SK-N-SH treated with all-trans-retinoic acid at 6 μM for 48 hours (cell line): ENCODE measurements at regions not wholly inside any gene's neighbourhood (a gene's known extent, or its start where the extent isn't known, plus 50 kb on each side); places are given as distances from the start of the nearest gene placed in this dataset.

Source experiments
- ATAC-seq: fragments of 200-7000 bp; cut with Tn5 transposase; 3 replicates; pipeline ENCODE4 v1.9.1; 2020; ENCODE audit warnings: mild to moderate bottlenecking, moderate library complexity
- ARNTL ChIP-seq: fragments of 450-650 bp; formaldehyde crosslinking; IDR thresholded peaks from 2 replicates; pipeline ENCODE4 v1.5.0; 2020; ENCODE audit warnings: low read depth, mild to moderate bottlenecking, moderate library complexity, borderline replicate concordance
- BACH2 ChIP-seq: fragments of 250-450 bp; sonication (Bioruptor Pico); IDR thresholded peaks from 2 replicates; pipeline ENCODE4 v1.9.0; 2021; ENCODE audit warnings: mild to moderate bottlenecking, borderline replicate concordance
- CSDC2 ChIP-seq: fragments of 250-450 bp; sonication (Bioruptor Pico); IDR thresholded peaks from 2 replicates; pipeline ENCODE4 v1.5.0; 2020; ENCODE audit warnings: mild to moderate bottlenecking, moderate library complexity
- CSRNP3 ChIP-seq: fragments of 250-450 bp; sonication (Bioruptor Pico); IDR thresholded peaks from 2 replicates; pipeline ENCODE4 v1.5.1; 2021; ENCODE audit warnings: mild to moderate bottlenecking, moderate library complexity
- ESRRG ChIP-seq: fragments of 250-450 bp; sonication (Bioruptor Pico); IDR thresholded peaks from 2 replicates; pipeline ENCODE4 v1.6.1; 2021; ENCODE audit warnings: mild to moderate bottlenecking
- GLIS3 ChIP-seq: fragments of 250-450 bp; sonication (Bioruptor Pico); IDR thresholded peaks from 2 replicates; pipeline ENCODE4 v1.5.0; 2020; ENCODE audit warnings: mild to moderate bottlenecking, moderate library complexity
- ISL1 ChIP-seq: fragments of 250-450 bp; sonication (Bioruptor Pico); IDR thresholded peaks from 2 replicates; pipeline ENCODE4 v2.1.2; 2022; ENCODE audit warnings: mild to moderate bottlenecking, moderate library complexity
- OSR1 ChIP-seq: fragments of 250-450 bp; sonication (Bioruptor Pico); IDR thresholded peaks from 2 replicates; pipeline ENCODE4 v1.8.0; 2022; ENCODE audit warnings: moderate library complexity, mild to moderate bottlenecking, inconsistent platforms
- PPARA ChIP-seq: fragments of 250-450 bp; sonication (Bioruptor Pico); IDR thresholded peaks from 2 replicates; pipeline ENCODE4 v1.5.0; 2020; ENCODE audit warnings: mild to moderate bottlenecking, borderline replicate concordance
- RARB ChIP-seq: fragments of 250-450 bp; sonication (Bioruptor Pico); IDR thresholded peaks from 2 replicates; pipeline ENCODE4 v1.8.0; 2021; ENCODE audit warnings: mild to moderate bottlenecking, moderate library complexity
- SNAI2 ChIP-seq: fragments of 250-450 bp; sonication (Bioruptor Pico); IDR thresholded peaks from 2 replicates; pipeline ENCODE4 v1.5.0; 2020; ENCODE audit warnings: mild to moderate bottlenecking, moderate library complexity
- TCF4 ChIP-seq: fragments of 250-450 bp; sonication (Bioruptor Pico); IDR thresholded peaks from 2 replicates; pipeline ENCODE4 v1.8.0; 2021; ENCODE audit warnings: mild to moderate bottlenecking, moderate library complexity, borderline replicate concordance
- TSHZ2 ChIP-seq: fragments of 250-450 bp; sonication (Bioruptor Pico); IDR thresholded peaks from 2 replicates; pipeline ENCODE4 v1.5.0; 2020; ENCODE audit warnings: mild to moderate bottlenecking, moderate library complexity
- ZC3H10 ChIP-seq: fragments of 250-450 bp; sonication (Bioruptor Pico); IDR thresholded peaks from 2 replicates; pipeline ENCODE4 v1.5.1; 2021; ENCODE audit warnings: mild to moderate bottlenecking, moderate library complexity
- ZFP3 ChIP-seq: fragments of 250-450 bp; sonication (Bioruptor Pico); IDR thresholded peaks from 2 replicates; pipeline ENCODE4 v1.5.0; 2020; ENCODE audit warnings: mild to moderate bottlenecking, moderate library complexity
- ZFP30 ChIP-seq: fragments of 450-650 bp; formaldehyde crosslinking; IDR thresholded peaks from 2 replicates; pipeline ENCODE4 v1.5.0; 2022; ENCODE audit warnings: mild to moderate bottlenecking, moderate library complexity
- ZNF70 ChIP-seq: fragments of 450-650 bp; formaldehyde crosslinking; IDR thresholded peaks from 2 replicates; pipeline ENCODE4 v1.5.0; 2020; ENCODE audit warnings: mild to moderate bottlenecking, moderate library complexity
- ZNF8 ChIP-seq: fragments of 450-650 bp; formaldehyde crosslinking; IDR thresholded peaks from 2 replicates; pipeline ENCODE4 v1.5.0; 2020; ENCODE audit warnings: mild to moderate bottlenecking, moderate library complexity
- TF ChIP-seq, protein P1 (sequence below): fragments of 250-450 bp; sonication (Bioruptor Pico); IDR thresholded peaks from 2 replicates; pipeline ENCODE4 v1.8.0; 2020; ENCODE audit warnings: mild to moderate bottlenecking, moderate library complexity, borderline replicate concordance
- TF ChIP-seq, protein P2 (sequence below): fragments of 250-450 bp; sonication (Bioruptor Pico); IDR thresholded peaks from 2 replicates; pipeline ENCODE4 v1.8.0; 2021; ENCODE audit warnings: low read depth, mild to moderate bottlenecking, moderate library complexity, borderline replicate concordance

DNA sequence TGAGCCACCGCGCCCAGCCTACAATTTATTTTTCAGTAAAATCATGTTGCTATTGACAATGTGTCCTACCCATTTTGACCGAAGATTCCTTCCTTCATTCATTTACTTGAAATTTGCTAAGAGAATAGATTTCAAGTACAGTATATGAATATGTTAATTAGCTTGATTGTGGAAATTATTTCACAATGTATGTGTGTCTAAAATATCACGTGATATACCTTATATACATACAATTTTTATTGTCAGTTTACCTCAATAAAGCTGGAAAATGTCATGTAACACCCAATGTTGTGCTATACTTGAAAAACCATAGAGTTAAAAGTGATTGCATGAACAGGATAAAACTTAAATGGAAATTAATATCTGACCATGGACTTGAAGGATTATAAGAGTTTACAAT, 521.7 kb upstream of the ANKRD30A start:
- no peak for ATAC-seq
- TF ChIP-seq BACH2 (CRISPR knock-in tag) (no peak), ZNF8 (CRISPR knock-in tag) (no peak), CSRNP3 (no peak), ARNTL (no peak), ZFP3 (no peak), ZFP30 (CRISPR knock-in tag) (no peak), ZNF70 (CRISPR knock-in tag) (no peak), SNAI2 (CRISPR knock-in tag) (no peak), PPARA (CRISPR knock-in tag) (no peak), GLIS3 (CRISPR knock-in tag) (no peak), TCF4 (CRISPR knock-in tag) (no peak)
- TF ChIP-seq, protein P1, sequence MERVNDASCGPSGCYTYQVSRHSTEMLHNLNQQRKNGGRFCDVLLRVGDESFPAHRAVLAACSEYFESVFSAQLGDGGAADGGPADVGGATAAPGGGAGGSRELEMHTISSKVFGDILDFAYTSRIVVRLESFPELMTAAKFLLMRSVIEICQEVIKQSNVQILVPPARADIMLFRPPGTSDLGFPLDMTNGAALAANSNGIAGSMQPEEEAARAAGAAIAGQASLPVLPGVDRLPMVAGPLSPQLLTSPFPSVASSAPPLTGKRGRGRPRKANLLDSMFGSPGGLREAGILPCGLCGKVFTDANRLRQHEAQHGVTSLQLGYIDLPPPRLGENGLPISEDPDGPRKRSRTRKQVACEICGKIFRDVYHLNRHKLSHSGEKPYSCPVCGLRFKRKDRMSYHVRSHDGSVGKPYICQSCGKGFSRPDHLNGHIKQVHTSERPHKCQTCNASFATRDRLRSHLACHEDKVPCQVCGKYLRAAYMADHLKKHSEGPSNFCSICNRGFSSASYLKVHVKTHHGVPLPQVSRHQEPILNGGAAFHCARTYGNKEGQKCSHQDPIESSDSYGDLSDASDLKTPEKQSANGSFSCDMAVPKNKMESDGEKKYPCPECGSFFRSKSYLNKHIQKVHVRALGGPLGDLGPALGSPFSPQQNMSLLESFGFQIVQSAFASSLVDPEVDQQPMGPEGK (CRISPR knock-in tag): no peak
- TF ChIP-seq, protein P2, sequence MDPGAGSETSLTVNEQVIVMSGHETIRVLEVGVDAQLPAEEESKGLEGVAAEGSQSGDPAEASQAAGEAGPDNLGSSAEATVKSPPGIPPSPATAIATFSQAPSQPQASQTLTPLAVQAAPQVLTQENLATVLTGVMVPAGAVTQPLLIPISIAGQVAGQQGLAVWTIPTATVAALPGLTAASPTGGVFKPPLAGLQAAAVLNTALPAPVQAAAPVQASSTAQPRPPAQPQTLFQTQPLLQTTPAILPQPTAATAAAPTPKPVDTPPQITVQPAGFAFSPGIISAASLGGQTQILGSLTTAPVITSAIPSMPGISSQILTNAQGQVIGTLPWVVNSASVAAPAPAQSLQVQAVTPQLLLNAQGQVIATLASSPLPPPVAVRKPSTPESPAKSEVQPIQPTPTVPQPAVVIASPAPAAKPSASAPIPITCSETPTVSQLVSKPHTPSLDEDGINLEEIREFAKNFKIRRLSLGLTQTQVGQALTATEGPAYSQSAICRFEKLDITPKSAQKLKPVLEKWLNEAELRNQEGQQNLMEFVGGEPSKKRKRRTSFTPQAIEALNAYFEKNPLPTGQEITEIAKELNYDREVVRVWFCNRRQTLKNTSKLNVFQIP: no peak

DNA sequence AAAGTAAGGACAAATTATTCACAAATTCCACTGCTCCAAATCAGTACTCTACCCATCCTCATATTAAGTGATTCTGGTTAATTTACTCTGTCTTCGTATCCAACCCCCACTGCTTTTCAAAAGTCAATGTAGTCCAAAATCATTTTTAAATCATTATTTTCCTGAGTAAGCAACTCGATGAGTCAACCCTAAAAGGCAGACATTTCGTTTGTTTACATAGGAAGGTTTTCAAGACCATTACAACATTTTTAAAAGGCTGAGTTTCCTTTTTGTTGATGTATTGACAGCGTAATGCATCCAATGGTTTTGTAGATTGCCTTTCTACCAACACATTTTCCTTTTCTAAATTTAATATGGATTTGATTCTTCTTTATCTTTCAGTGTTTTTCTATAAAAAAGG, 523.0 kb upstream of the ANKRD30A start:
- ATAC-seq: peak; percentile 58
- TF ChIP-seq, protein P2: no peak
- TF ChIP-seq GLIS3 (CRISPR knock-in tag) (no peak), ISL1 (CRISPR knock-in tag) (peak; percentile 38)

DNA sequence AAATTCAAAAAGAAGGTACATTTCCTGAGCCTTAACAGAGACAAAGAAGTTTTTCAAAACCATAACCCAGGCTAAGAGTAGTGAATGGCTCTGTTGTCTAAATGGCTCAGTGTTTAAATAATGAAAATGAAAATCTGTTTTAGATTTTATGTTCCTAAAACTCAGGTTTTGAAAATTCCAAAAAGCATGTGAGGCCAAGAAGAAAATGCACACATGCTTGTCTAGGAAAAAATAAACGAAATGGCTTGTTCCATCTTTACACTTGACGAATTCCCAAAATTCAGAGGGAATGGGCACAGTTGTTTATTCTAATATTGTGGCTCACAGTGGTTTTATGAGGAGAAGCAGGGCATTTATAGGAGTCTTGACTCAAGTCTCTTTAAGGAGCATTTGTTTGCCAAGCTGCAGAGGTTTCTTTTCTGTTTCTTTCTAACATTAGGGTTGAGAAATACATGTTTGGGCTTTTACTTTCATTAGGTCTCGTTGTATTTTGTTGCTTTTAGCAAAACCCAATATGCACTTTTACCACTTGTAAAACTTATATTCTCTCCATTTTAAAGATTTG, 527.6 kb upstream of the ANKRD30A start:
- TF ChIP-seq ZFP30 (CRISPR knock-in tag) (no peak), CSDC2 (CRISPR knock-in tag) (no peak), ZFP3 (no peak), RARB (CRISPR knock-in tag) (no peak)
- ATAC-seq: no peak

DNA sequence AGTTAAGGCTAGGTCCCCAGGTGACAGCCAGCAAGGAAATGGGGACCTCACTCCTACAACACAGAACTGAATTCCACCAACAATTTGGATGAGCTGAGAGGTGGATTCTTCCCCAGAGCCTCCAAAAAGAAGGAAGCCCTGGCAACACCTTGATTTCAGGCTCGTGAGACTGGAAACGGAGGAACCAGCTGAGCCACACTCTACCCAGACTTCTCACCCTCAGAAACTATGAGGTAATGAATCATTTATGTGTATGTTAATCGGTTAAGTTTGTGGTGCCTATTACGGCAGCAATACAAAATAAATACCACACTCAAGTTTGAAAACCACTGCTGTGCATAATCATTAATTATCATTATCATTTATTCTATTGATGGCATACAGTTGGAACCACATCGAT, 532.4 kb upstream of the ANKRD30A start:
- TF ChIP-seq TSHZ2 (CRISPR knock-in tag) (no peak), ESRRG (CRISPR knock-in tag) (no peak), TCF4 (CRISPR knock-in tag) (no peak), ZFP3 (no peak), ZFP30 (CRISPR knock-in tag) (no peak), OSR1 (CRISPR knock-in tag) (no peak), ZC3H10 (CRISPR knock-in tag) (no peak), ZNF8 (CRISPR knock-in tag) (no peak), CSRNP3 (no peak), ARNTL (no peak), BACH2 (CRISPR knock-in tag) (no peak), RARB (CRISPR knock-in tag) (no peak)
- TF ChIP-seq, protein P1 (CRISPR knock-in tag): no peak
- ATAC-seq: no peak
